Neural cell (in vitro differentiated cells): ENCODE measurements at regions not wholly inside any gene's neighbourhood (a gene's known extent, or its start where the extent isn't known, plus 50 kb on each side); places are given as distances from the start of the nearest gene placed in this dataset.

Experiments used
- CTCF ChIP-seq: fragments of 450-650 bp; IDR thresholded peaks from 2 replicates; pipeline ENCODE4 v1.5.1; 2014; ENCODE audit warnings: antibody characterized with exemption, mild to moderate bottlenecking, moderate library complexity; ENCODE audit not compliant: poor library complexity, severe bottlenecking
- EP300 ChIP-seq: fragments of 450-650 bp; conservative IDR thresholded peaks from 2 replicates; pipeline ENCODE4 v1.6.1; 2014; ENCODE audit warnings: antibody characterized with exemption, mild to moderate bottlenecking, moderate library complexity; ENCODE audit not compliant: poor library complexity, severe bottlenecking
- SMC3 ChIP-seq: fragments of 450-650 bp; conservative IDR thresholded peaks from 2 replicates; pipeline ENCODE4 v1.6.1; 2014; ENCODE audit warnings: antibody characterized with exemption, mild to moderate bottlenecking, moderate library complexity; ENCODE audit not compliant: poor library complexity

DNA sequence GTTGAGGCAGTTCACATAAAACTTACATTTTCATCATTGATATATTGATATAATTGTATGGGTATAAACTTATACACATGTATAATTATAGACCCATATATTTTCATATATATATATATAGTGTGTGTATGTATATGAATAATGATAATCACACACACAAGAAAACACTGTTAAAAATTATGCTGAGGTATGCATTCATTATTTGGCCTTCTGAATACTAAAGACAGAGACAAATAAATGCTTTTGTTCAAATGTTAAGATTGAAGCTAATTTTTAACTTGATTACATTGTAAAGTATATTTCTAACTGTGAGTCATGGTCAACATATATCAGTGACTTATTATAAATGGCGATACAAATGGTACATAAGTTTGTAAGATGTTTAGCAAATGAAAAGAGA is 888.8 kb downstream of the OTOL1 start:
- TF ChIP-seq SMC3 (no peak), EP300 (no peak), CTCF (no peak)
